GM12878 (cell line): ENCODE measurements at regions not wholly inside any gene's neighbourhood (a gene's known extent, or its start where the extent isn't known, plus 50 kb on each side); places are given as distances from the start of the nearest gene placed in this dataset.

Experiments
- ATAC-seq: fragments of 200-7000 bp; cut with Tn5 transposase; 3 replicates; pipeline ENCODE4 v1.9.1; 2020; ENCODE audit warnings: mild to moderate bottlenecking, moderate library complexity
- BruUV-seq: library from RNA; stranded (reverse); fragments of 400-500 nt; replicated peaks from 2 replicates; lab custom pipeline; 2021; lab: Mats Ljungman, UMichigan
- CTCF ChIA-PET: fragments of 300-600 bp; sonication (Branson Sonifier 250); formaldehyde crosslinking; extraction: SDS; loops from one replicate; lab custom pipeline; 2021; ENCODE audit warnings: inconsistent platforms; lab: Yijun Ruan, JAX
- POLR2A ChIA-PET: fragments of 350-600 bp; formaldehyde crosslinking; extraction: SDS; loops from one replicate; lab custom pipeline; 2021; ENCODE audit warnings: inconsistent platforms; lab: Charles Lee
- RAD21 ChIA-PET: fragments of 300-600 bp; sonication (Branson Sonifier 250); formaldehyde crosslinking; loops from one replicate; lab custom pipeline; 2023; ENCODE audit warnings: antibody characterized with exemption; ENCODE audit not compliant: unreplicated experiment; lab: Charles Lee
- SMC1A ChIA-PET: fragments of 300-600 bp; sonication (Branson Sonifier 250); formaldehyde crosslinking; loops from one replicate; lab custom pipeline; 2023; ENCODE audit not compliant: unreplicated experiment, uncharacterized antibody; lab: Charles Lee
- DNase-seq: peaks from one replicate; pipeline ENCODE4 v3.0.0-alpha.2; 2011; ENCODE audit warnings: low read depth, low spot score
- FAIRE-seq: peaks from 3 replicates; lab custom pipeline; 2011; peaks lifted over from hg19 to GRCh38; lab: Jason Lieb, UNC
- H2AFZ ChIP-seq: 2 replicates; pipeline ENCODE4 v1.6.0; 2011; ENCODE audit warnings: low read depth, low read length, control low read depth; ENCODE audit not compliant: control insufficient read depth
- H3K27ac ChIP-seq: 2 replicates; pipeline ENCODE4 v1.5.1; 2011; ENCODE audit warnings: control low read depth; ENCODE audit not compliant: control insufficient read depth, insufficient read depth
- H3K27me3 ChIP-seq, 2 experiments: replicated peaks in 1 of 2; 2 replicates each; pipeline versions ENCODE4 v1.6.0 to v1.6.1; 2011; ENCODE audit warnings: low read length in 1 of 2; ENCODE audit not compliant: control insufficient read depth in 2 of 2, insufficient read depth in 2 of 2
- H3K36me3 ChIP-seq, 2 experiments: 2 replicates each; pipeline ENCODE4 v1.5.1; 2011; ENCODE audit warnings: low read length in 1 of 2; ENCODE audit not compliant: control insufficient read depth in 2 of 2, insufficient read depth in 2 of 2
- H3K4me1 ChIP-seq: 2 replicates; pipeline ENCODE4 v1.6.1; 2011; ENCODE audit warnings: mild to moderate bottlenecking, low read length, moderate library complexity, mixed read lengths; ENCODE audit not compliant: control insufficient read depth, insufficient read depth
- H3K4me2 ChIP-seq: 2 replicates; pipeline ENCODE4 v1.6.0; 2011; ENCODE audit warnings: control low read depth; ENCODE audit not compliant: control insufficient read depth, insufficient read depth
- H3K4me3 ChIP-seq: fragments of 200-600 bp; sonication (generic); 2 replicates; pipeline ENCODE4 v1.5.1; 2016
- H3K79me2 ChIP-seq: 2 replicates; pipeline ENCODE4 v1.6.0; 2011; ENCODE audit warnings: low read length; ENCODE audit not compliant: control insufficient read depth, insufficient read depth
- H3K9ac ChIP-seq: 2 replicates; pipeline ENCODE4 v1.8.0; 2011; ENCODE audit warnings: low read length, control low read depth, mixed read lengths; ENCODE audit not compliant: control insufficient read depth, insufficient read depth
- H3K9me3 ChIP-seq: replicated peaks from 3 replicates; pipeline ENCODE4 v1.5.1; 2011; ENCODE audit warnings: mild to moderate bottlenecking, low read length; ENCODE audit not compliant: control insufficient read depth, insufficient read depth
- H4K20me1 ChIP-seq: 2 replicates; pipeline ENCODE4 v1.6.0; 2011; ENCODE audit not compliant: control insufficient read depth, insufficient read depth
- BACH1 ChIP-seq: fragments of 450-650 bp; IDR thresholded peaks from 2 replicates; pipeline ENCODE4 v1.6.1; 2017; ENCODE audit warnings: mild to moderate bottlenecking, borderline replicate concordance
- CBX5 ChIP-seq: sonication (generic); IDR thresholded peaks from 2 replicates; pipeline ENCODE4 v1.6.1; 2016; ENCODE audit warnings: low read depth, moderate library complexity, mild to moderate bottlenecking, inconsistent platforms
- CHD4 ChIP-seq: fragments of 200-600 bp; sonication (generic); IDR thresholded peaks from 2 replicates; pipeline ENCODE4 v1.6.1; 2016; ENCODE audit warnings: mild to moderate bottlenecking
- IRF4 ChIP-seq: IDR thresholded peaks from 2 replicates; pipeline ENCODE4 v1.6.1; 2011; ENCODE audit warnings: low read depth, low read length
- RUNX3 ChIP-seq: IDR thresholded peaks from 2 replicates; pipeline ENCODE4 v1.6.1; 2012; ENCODE audit warnings: low read length, inconsistent platforms
- SMARCA5 ChIP-seq: fragments of 450-650 bp; IDR thresholded peaks from 2 replicates; pipeline ENCODE4 v1.6.1; 2017; ENCODE audit warnings: mild to moderate bottlenecking
- WGBS: methylation state at CpG from one replicate; pipeline ENCODE4 v1.1.6; 2016; ENCODE audit warnings: low lambda C conversion rate; ENCODE audit not compliant: insufficient replicate concordance, insufficient coverage; ENCODE audit errors: missing lambda C conversion rate; 5-methylcytosine and 5-hydroxymethylcytosine counted together
- in situ Hi-C: fragments of 300-500 bp; cut with MboI; formaldehyde crosslinking; loops from 9 replicates; pipeline ENCODE4 v1.14.3; 2018; ENCODE audit warnings: mixed read lengths
- intact Hi-C: fragments of 100-400 bp; cut with micrococcal nuclease; formaldehyde crosslinking; loops from one replicate; pipeline ENCODE4 v1.14.2; 2022; ENCODE audit not compliant: unreplicated experiment

GRCh38 chr15:56293495-56294292 lies 50.0 kb upstream of the RFX7 start:
- Histone ChIP-seq H3K27me3 (no peaks in the 10 kb centered on the region), H3K9ac (no peak overlapping the region), H3K79me2 (no peaks in the 10 kb centered on the region), H3K4me1 (no peaks in the 10 kb centered on the region), H3K9me3 (no peaks in the 10 kb centered on the region; the same call in 2 of the 3 replicates), H4K20me1 (no peaks in the 10 kb centered on the region), H3K4me3 (no peak overlapping the region), H3K4me2 (no peak overlapping the region), H3K27ac (no peak overlapping the region), H3K36me3 (no peaks in the 10 kb centered on the region), H2AFZ (no peak overlapping the region; the same call in 1 of the 2 replicates)
- CTCF ChIA-PET = interaction anchor here (1.0 kb wide), 1 partner anchor 12 kb away, joined by 3 read pairs; no protein-coding TSS in a partner anchor
- RAD21 ChIA-PET = no interaction called here
- POLR2A ChIA-PET = no interaction called here
- no TSS peak for BruUV-seq
- intact Hi-C loops (no loop called here), in situ Hi-C loops (no loop called here)
- peak; percentile 45 for ATAC-seq
- peak; percentile 69 for FAIRE-seq
- 34% methylated on average over 5 of the region's 5 CpGs for WGBS
- no peak for DNase-seq
- SMC1A ChIA-PET = interaction anchor here (0.6 kb wide), 1 partner anchor 339 kb away, joined by 3 read pairs; no protein-coding TSS in a partner anchor
- TF ChIP-seq SMARCA5 = no peak
- no peak for TF ChIP-seq CBX5
- no peak for TF ChIP-seq CHD4
- TF ChIP-seq RUNX3 = 0 out of 2 replicates have a peak, but pooled peaks have one; percentile 7
- no peak for TF ChIP-seq IRF4
- TF ChIP-seq BACH1 = no peak
